ENCODE measurements at regions not wholly inside any gene's neighbourhood (a gene's known extent, or its start where the extent isn't known, plus 50 kb on each side); places are given as distances from the start of the nearest gene placed in this dataset.
"Not testable (repeated sequence)": the region's sequence is repeated elsewhere in the genome, so short reads cannot be mapped to it uniquely, and the experiment has no call there.

GRCh38 chr11:67871168-67871567 is 132.7 kb downstream of the UNC93B1 start:
- not testable (repeated sequence) for DNase-seq

- not testable (repeated sequence) for DNase-seq
Measured at GRCh38 chr11:67862896-67863295, 141.0 kb downstream of the UNC93B1 start.

GRCh38 chr11:67859513-67860161 is 144.3 kb downstream of the UNC93B1 start:
- DNase-seq: not testable (repeated sequence)

GRCh38 chr11:67850747-67851146 is 153.2 kb downstream of the UNC93B1 start:
- DNase-seq: not testable (repeated sequence)

- DNase-seq: not testable (repeated sequence)
Measured at GRCh38 chr11:67849766-67850165, 154.1 kb downstream of the UNC93B1 start.

- not testable (repeated sequence) for DNase-seq
Measured at GRCh38 chr11:67847896-67848875, 155.7 kb downstream of the UNC93B1 start.

- DNase-seq: not testable (repeated sequence)
Measured at GRCh38 chr11:67846303-67846702, 157.6 kb downstream of the UNC93B1 start.

GRCh38 chr11:67845296-67845695 is 158.6 kb downstream of the UNC93B1 start:
- DNase-seq: not testable (repeated sequence)

GRCh38 chr11:67840599-67840998 is 163.3 kb downstream of the UNC93B1 start:
- not testable (repeated sequence) for DNase-seq

- not testable (repeated sequence) for DNase-seq
Measured at GRCh38 chr11:67830152-67830551, 155.7 kb upstream of the ALDH3B2 start.

- DNase-seq: not testable (repeated sequence)
Measured at GRCh38 chr11:67826951-67827296, 152.5 kb upstream of the ALDH3B2 start.

- peak; percentile 89 to 95 for DNase-seq
Measured at GRCh38 chr11:67826028-67826950, 151.9 kb upstream of the ALDH3B2 start.

GRCh38 chr11:67824861-67825260 is 150.4 kb upstream of the ALDH3B2 start:
- DNase-seq: not testable (repeated sequence)

GRCh38 chr11:67820081-67820480 is 145.7 kb upstream of the ALDH3B2 start:
- DNase-seq: no peak

GRCh38 chr11:67817558-67817957 is 143.1 kb upstream of the ALDH3B2 start:
- DNase-seq: not testable (repeated sequence)

- not testable (repeated sequence) for DNase-seq
Measured at GRCh38 chr11:67809301-67809700, 134.9 kb upstream of the ALDH3B2 start.

GRCh38 chr11:67807896-67808295 is 133.5 kb upstream of the ALDH3B2 start:
- not testable (repeated sequence) for DNase-seq

GRCh38 chr11:67806728-67807235 is 132.4 kb upstream of the ALDH3B2 start:
- not testable (repeated sequence) for DNase-seq

- peak in 1 of 2 experiments; percentile 34 for DNase-seq
Measured at GRCh38 chr11:67806183-67806582, 131.8 kb upstream of the ALDH3B2 start.

- DNase-seq: peak; percentile 96
Measured at GRCh38 chr11:67805253-67806126, 131.1 kb upstream of the ALDH3B2 start.

All from SHP77 (cell line).